AG09309 (cell line): ENCODE measurements at regions not wholly inside any gene's neighbourhood (a gene's known extent, or its start where the extent isn't known, plus 50 kb on each side); places are given as distances from the start of the nearest gene placed in this dataset.

Experiments used
- DNase-seq: peaks from one replicate; pipeline ENCODE4 v3.0.0-alpha.2; 2010; ENCODE audit warnings: low read depth
- H3K4me3 ChIP-seq: 2 replicates; pipeline ENCODE4 v1.5.1; 2011; ENCODE audit warnings: mild to moderate bottlenecking, low read depth, low read length, moderate library complexity; ENCODE audit not compliant: control insufficient read depth
- CTCF ChIP-seq: IDR thresholded peaks from 2 replicates; pipeline ENCODE4 v1.5.1; 2011; ENCODE audit warnings: mild to moderate bottlenecking, low read depth, low read length, inconsistent platforms; ENCODE audit not compliant: insufficient read depth, control insufficient read depth; ENCODE audit errors: missing control alignments

GRCh38 chr13:65915195-65915594 is 1314.9 kb downstream of the PCDH9 start:
- TF ChIP-seq CTCF, result no peak
- DNase-seq, result no peak

GRCh38 chr13:65914716-65915115 is 1315.4 kb downstream of the PCDH9 start:
- no peak for TF ChIP-seq CTCF
- peak; percentile 28 for DNase-seq

More at GRCh38 chr13:65915195-65915594, 1314.9 kb downstream of the PCDH9 start:
- H3K4me3 ChIP-seq, result no peak overlapping the region

GRCh38 chr13:65913173-65913572 is 1317.0 kb downstream of the PCDH9 start:
- TF ChIP-seq CTCF, result no peak
- peak; percentile 41 for DNase-seq
- no peak overlapping the region for H3K4me3 ChIP-seq

More at GRCh38 chr13:65914716-65915115, 1315.4 kb downstream of the PCDH9 start:
- no peak overlapping the region for H3K4me3 ChIP-seq

GRCh38 chr13:65912516-65912915 is 1317.6 kb downstream of the PCDH9 start:
- no peak for DNase-seq

GRCh38 chr13:65911546-65912193 is 1318.5 kb downstream of the PCDH9 start:
- no peak for TF ChIP-seq CTCF
- DNase-seq, result peak; percentile 3
- no peak overlapping the region for H3K4me3 ChIP-seq

More at GRCh38 chr13:65912516-65912915, 1317.6 kb downstream of the PCDH9 start:
- no peak for TF ChIP-seq CTCF
- H3K4me3 ChIP-seq, result no peak overlapping the region

- no peak for TF ChIP-seq CTCF
- no peak for DNase-seq
These were observed 1320.6 kb downstream of the PCDH9 start for GRCh38 chr13:65909501-65909900.

More at GRCh38 chr13:65909501-65909900, 1320.6 kb downstream of the PCDH9 start:
- H3K4me3 ChIP-seq, result no peak overlapping the region
